GM18867 (cell line): ENCODE measurements at regions not wholly inside any gene's neighbourhood (a gene's known extent, or its start where the extent isn't known, plus 50 kb on each side); places are given as distances from the start of the nearest gene placed in this dataset.
"Not testable (repeated sequence)": the region's sequence is repeated elsewhere in the genome, so short reads cannot be mapped to it uniquely, and the experiment has no call there.

Source experiments
- ATAC-seq: cut with Tn5 transposase; IDR thresholded peaks from one replicate; pipeline ENCODE4 v1.9.1; 2021; ENCODE audit warnings: mild to moderate bottlenecking, moderate library complexity; ENCODE audit not compliant: unreplicated experiment

DNA sequence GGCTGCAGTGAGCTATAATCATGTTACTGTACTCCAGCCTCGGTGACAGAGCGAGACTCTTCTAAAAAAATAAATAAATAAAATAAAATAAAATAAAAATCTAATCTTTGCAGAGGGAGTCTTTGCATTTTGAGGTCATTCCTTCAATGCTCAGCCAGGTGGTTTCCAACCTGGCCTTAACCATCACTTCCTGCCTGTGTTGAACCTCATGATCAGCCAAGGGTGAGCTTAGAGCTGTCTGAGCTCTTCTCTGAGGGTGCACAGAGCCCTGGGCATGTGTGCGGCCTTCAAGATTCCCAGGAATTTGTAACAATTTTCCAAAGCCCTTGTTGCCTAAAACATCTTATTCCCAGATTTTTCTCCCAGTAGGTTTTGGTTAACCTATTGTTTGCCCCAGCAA, 94.3 kb downstream of the KCNJ12 start:
- not testable (repeated sequence) for ATAC-seq

DNA sequence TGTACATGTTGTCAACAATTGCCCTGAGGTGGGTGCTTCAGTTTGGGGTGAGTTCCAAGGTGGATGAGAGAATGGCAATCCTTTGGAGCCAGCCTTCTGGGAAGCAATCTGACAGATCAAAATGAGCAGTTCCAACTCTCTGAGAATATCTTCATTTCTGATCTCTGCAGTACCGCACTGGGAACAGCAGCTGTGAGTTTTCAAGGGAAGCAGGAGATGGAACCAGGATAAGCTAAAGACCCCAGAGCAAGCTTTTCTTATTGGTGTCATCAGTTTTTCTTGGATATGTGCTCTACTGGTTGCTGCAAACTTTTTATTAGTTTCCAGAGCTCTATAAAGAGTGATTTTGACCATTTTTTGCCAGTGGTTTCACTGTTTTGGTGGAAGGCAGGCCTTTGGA, 94.7 kb downstream of the KCNJ12 start:
- ATAC-seq, result no peak

DNA sequence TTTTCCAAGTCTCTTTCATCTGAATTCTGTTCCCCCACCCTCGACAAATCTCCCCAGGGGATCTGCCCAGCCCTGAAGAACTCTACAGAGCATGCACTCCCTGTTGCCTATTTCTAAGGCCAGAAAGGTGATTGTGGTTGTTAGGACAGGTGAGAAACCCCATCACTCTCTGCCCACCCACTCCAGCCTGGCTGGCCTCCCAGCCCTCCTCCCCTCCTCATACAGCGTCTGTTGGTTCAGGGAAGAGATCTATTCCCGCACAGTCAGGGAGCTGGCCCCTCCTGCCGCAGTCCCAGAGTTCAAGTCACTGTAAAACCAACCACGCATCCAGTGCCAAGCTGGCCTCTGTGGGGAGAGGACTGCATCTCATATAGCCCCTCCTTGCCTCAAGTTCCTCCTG, 98.7 kb downstream of the KCNJ12 start:
- ATAC-seq, result no peak

- no peak for ATAC-seq
Observed at GRCh38 chr17:21475571-21475970, 99.4 kb downstream of the KCNJ12 start.

- ATAC-seq, result no peak
Observed at GRCh38 chr17:21476867-21477266, 100.7 kb downstream of the KCNJ12 start.

- ATAC-seq, result no peak
Observed at GRCh38 chr17:21482189-21482865, 106.2 kb downstream of the KCNJ12 start.

DNA sequence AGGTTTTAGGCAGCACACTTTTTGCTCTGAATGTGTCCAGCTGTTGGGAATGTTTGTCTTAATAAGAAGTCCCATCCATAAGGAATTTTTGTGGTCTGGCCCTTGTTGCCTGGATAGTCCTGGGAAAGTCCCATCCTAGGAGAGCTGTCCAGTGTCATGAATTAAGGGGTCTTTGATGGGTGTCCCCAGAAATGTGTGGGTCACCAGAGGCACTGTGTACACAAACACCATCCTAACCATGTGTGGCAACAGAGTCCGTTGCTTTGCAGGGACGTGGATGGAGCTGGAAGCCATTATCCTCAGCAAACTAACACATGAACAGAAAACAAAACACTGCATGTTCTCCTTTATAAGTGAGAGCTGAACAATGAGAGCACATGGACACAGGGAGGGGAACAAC, 111.9 kb downstream of the KCNJ12 start:
- ATAC-seq, result not testable (repeated sequence)

- no peak for ATAC-seq
Observed at GRCh38 chr17:21493993-21494392, 117.8 kb downstream of the KCNJ12 start.

GRCh38 chr17:21495281-21495680, 119.1 kb downstream of the KCNJ12 start:
- ATAC-seq, result no peak

DNA sequence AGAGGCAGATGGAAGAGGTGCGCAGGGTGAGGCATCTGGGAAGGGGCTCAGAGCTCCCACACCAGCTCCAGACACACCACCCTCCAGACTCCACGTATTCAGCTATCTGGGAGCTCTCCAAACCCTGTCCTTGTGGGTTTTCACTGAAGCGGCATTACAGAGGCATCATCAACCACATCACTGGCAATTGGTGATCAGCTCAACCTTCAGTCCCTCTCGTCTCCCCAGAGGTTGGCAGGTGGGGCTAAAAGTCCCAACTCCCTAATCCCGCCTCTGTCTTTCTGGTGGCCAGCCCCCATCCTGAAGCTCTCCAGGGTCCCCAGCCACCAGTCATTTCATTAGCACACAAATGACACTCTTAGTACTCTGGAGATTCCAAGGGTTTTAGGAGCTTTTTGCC, 123.9 kb downstream of the KCNJ12 start:
- no peak for ATAC-seq

- not testable (repeated sequence) for ATAC-seq
Observed at GRCh38 chr17:21501927-21502700, 126.0 kb downstream of the KCNJ12 start.

GRCh38 chr17:21505819-21506815, 130.0 kb downstream of the KCNJ12 start:
- no peak for ATAC-seq

GRCh38 chr17:21507806-21508205, 131.6 kb downstream of the KCNJ12 start:
- not testable (repeated sequence) for ATAC-seq

DNA sequence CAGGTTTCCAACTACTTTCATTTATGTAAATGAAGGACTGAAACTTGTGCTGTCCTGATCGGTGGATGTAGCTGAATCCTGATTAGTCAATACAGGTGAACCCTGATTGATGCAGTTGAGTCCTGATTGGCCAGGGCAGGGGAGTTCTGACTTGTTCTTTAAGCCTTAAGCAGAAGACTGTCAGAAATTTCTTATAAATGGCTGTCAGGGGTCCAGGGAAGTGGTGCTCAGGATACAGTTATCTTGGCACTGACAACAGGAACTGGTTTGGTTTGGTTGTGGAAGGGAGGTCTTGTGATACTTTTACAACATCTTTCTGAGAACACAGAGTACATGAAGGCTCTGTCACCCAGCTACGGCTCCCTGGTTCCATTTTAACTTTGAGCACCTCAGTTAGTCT, 132.1 kb downstream of the KCNJ12 start:
- no peak for ATAC-seq

- ATAC-seq, result not testable (repeated sequence)
Observed at GRCh38 chr17:21509356-21509755, 133.2 kb downstream of the KCNJ12 start.

DNA sequence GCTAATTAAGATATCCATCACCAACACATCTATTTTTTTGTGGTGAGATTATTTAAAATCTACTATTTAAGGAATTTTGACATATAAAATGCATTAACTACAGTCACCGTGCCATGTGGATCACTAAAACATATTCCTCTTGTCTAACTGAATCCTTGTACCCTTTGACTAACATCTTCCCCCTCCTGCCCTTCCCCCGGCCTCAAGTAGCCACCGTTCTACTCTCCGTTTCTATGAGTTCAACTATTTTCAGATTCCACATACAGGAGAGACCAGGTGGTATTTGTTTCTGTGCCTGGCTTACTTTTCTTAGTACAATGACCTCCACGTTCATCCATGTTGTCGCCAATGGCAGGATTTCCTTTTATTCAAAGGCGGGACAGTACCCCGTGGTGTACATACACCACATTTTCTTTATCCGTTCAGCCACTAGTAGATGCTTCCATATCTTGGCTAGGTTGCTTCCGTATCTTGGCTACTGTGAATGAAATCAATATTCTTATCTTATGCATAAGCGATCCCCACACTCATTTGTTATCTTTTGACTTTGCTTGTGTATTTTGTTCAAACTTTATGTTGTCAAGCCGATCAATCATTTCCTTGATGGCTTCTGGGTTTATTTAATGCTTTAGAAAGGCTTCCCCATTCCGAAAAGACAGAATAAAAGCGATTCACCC, 134.7 kb downstream of the KCNJ12 start:
- ATAC-seq, result no peak

- ATAC-seq, result no peak
Observed at GRCh38 chr17:21511363-21512195, 135.4 kb downstream of the KCNJ12 start.

GRCh38 chr17:21512307-21513011, 136.3 kb downstream of the KCNJ12 start:
- no peak for ATAC-seq

GRCh38 chr17:21513012-21513570, 136.9 kb downstream of the KCNJ12 start:
- peak; percentile 69 for ATAC-seq
